H7 (cell line): ENCODE measurements at regions not wholly inside any gene's neighbourhood (a gene's known extent, or its start where the extent isn't known, plus 50 kb on each side); places are given as distances from the start of the nearest gene placed in this dataset.
A peak's percentile ranks its signal among the peaks of the same experiment; 100 is the strongest.

Experiments
- DNase-seq: peaks from one replicate; pipeline ENCODE4 v3.0.0; 2012
- H3K27me3 ChIP-seq: 2 replicates; pipeline ENCODE4 v1.6.0; 2011; ENCODE audit warnings: mild to moderate bottlenecking, low read length; ENCODE audit not compliant: control insufficient read depth, insufficient read depth
- H3K36me3 ChIP-seq: replicated peaks from 2 replicates; pipeline ENCODE4 v1.5.1; 2011; ENCODE audit warnings: low read length; ENCODE audit not compliant: control insufficient read depth, insufficient read depth
- H3K4me3 ChIP-seq: 2 replicates; pipeline ENCODE4 v1.5.1; 2011; ENCODE audit warnings: low read depth, mild to moderate bottlenecking, control low read depth, low read length, moderate library complexity; ENCODE audit not compliant: insufficient read depth

DNA sequence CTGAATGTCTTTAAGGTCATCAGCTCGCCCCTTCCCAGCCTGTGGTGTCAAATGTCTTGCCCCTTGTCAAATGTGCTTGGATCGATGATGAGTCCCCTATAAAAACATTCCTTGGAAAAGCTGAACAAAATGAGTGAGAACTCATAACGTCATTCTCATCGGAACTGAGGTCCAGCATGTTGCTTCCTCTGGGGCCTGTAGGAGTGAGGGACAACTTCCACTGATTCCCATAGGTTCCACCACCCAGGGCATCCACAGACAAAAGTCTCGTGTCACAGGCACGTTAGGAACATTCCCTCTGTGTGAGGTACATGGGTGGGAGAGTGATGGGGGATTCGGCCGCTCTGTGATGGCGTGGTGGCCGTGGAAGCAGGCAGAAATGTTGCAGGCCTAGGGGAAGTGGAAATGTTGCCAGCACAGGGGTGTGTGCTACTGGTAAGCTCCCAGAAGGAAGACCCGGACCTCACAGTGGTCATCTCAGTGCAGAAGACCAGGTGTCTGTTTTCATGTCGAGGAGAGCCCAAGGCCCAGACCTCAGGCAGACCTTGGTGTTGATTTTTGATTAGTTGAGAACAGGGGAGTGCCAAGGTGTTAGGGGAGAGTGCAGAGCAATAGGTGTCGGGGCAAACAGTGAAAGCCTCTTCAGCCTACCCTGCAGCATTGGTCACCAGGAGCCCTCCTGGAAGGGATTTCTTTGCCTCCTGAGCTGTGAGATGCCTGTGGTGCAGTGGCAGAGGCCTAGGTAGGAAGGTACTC, 96.8 kb downstream of the SNRPN start:
- DNase-seq, result no peak
- Histone ChIP-seq H3K27me3 (no peaks in the 10 kb centered on the region), H3K36me3 (peaks cover 66% of the 10 kb centered on the region), H3K4me3 (no peak overlapping the region)

DNA sequence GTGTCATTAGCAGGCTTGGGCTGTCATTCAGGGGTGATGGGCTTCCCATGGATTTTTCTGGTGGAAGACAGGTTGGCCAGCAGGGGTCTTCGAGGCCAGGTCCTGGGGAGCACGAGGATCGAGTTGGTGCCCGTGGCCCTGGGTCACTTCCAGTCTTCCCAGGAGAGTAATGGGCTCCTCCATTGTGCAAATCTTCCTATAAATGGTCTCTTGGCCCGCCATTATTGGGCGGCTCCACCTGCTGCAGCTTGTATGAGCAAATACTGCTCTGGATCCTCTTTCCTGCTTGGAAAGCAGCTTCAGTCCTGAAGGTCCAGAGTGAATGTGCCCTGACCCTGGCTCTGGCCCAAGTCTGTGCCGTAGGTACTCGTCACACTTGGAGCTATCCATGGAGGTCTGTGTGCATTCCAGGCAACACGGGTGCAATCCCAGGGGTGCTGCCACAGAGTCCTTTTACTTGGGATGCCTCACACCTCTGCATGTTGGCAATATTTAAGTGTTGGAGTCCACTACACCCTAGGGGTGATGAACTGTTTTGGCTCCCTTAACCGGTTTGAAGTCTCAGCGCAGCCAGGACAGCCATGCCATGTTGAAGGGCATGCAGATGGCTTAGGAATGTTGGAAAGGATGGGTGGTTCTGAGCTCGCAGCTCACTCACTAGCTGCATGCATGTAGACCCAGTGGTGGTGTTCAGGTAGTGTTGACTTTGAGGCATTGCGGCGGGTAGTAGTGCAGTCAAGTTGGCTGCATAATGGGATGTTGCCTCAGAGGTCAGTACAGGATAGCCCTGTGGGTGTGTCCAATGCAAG, 97.6 kb downstream of the SNRPN start:
- H3K36me3 ChIP-seq, result peaks cover 70% of the 10 kb centered on the region
- no peak overlapping the region for H3K4me3 ChIP-seq
- no peaks in the 10 kb centered on the region for H3K27me3 ChIP-seq
- no peak for DNase-seq

- Histone ChIP-seq H3K4me3 (no peak overlapping the region), H3K27me3 (no peaks in the 10 kb centered on the region), H3K36me3 (peaks cover 75% of the 10 kb centered on the region)
- DNase-seq, result no peak
Observed at GRCh38 chr15:25053000-25053815, 98.4 kb downstream of the SNRPN start.

DNA sequence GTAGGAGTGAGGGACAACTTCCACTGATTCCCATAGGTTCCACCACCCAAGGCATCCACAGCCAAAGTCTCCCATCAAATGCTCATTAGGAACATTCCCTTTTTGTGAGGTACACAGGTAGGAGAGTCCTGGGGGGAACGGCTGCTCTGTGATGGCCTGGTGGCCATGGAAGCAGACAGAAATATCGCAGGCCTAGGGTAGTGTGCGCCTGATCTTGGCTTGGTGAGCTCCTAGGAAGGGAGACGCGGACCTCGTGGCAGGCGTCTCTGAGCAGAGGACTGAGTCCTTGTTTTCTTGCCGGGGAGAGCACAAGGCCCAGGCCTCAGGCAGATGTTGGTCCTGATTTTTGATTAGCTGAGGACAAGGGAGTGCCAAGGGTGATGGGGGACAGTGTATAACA, 99.5 kb downstream of the SNRPN start:
- Histone ChIP-seq H3K27me3 (no peaks in the 10 kb centered on the region), H3K36me3 (peaks cover 83% of the 10 kb centered on the region), H3K4me3 (no peak overlapping the region)
- no peak for DNase-seq

DNA sequence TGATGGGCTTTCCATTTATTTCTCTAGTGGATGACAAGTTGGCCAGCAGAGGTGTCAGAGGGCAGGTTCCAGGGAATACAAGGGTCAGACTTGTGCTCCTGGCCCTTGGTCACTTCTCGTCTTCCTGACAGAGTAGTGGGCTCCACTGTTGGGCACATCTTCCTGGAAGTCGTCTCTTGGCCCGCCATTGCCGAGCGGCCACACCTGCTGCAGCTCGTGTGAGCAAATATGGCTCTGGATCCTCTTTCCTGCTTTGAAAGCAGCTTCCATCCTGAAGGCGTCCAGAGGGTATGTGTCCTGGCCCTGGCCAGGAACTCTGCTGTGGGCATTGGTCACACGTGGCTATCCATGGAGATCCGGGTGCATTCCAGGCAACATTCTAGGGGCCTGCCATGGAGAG, 100.2 kb downstream of the SNRPN start:
- no peak overlapping the region for H3K4me3 ChIP-seq
- H3K27me3 ChIP-seq, result no peaks in the 10 kb centered on the region
- H3K36me3 ChIP-seq, result peaks cover 88% of the 10 kb centered on the region
- DNase-seq, result no peak

- Histone ChIP-seq H3K36me3 (peaks cover 88% of the 10 kb centered on the region), H3K4me3 (no peak overlapping the region), H3K27me3 (no peaks in the 10 kb centered on the region)
- no peak for DNase-seq
Observed at GRCh38 chr15:25055356-25056068, 100.7 kb downstream of the SNRPN start.

- peak; percentile 46 for DNase-seq
- H3K27me3 ChIP-seq, result no peaks in the 10 kb centered on the region
- H3K36me3 ChIP-seq, result peaks cover 90% of the 10 kb centered on the region
- no peak overlapping the region for H3K4me3 ChIP-seq
Observed at GRCh38 chr15:25056484-25057425, 102.0 kb downstream of the SNRPN start.

DNA sequence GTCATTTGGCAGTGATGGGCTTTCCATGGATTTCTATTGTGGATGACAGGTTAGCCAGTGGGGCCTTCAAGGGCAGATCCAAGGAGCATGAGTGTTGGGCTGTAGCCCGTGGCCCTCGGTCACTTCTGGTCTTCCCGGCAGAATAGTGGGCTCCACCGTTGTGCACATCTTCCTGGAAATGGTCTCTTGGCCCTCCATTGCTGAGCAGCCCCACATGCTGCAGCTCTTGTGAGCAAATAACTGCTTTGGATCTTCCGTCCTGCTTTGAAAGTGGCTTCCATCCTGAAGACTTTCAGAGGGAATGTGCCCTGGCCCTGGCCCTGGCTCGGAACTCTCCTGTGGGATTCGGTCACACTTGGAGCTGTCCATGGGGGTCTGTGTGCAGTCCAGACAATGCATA, 102.8 kb downstream of the SNRPN start:
- peaks cover 88% of the 10 kb centered on the region for H3K36me3 ChIP-seq
- DNase-seq, result no peak
- no peak overlapping the region for H3K4me3 ChIP-seq
- H3K27me3 ChIP-seq, result no peaks in the 10 kb centered on the region

- DNase-seq, result no peak
- Histone ChIP-seq H3K36me3 (peaks cover 90% of the 10 kb centered on the region), H3K4me3 (no peak overlapping the region), H3K27me3 (no peaks in the 10 kb centered on the region)
Observed at GRCh38 chr15:25058080-25058785, 103.4 kb downstream of the SNRPN start.

DNA sequence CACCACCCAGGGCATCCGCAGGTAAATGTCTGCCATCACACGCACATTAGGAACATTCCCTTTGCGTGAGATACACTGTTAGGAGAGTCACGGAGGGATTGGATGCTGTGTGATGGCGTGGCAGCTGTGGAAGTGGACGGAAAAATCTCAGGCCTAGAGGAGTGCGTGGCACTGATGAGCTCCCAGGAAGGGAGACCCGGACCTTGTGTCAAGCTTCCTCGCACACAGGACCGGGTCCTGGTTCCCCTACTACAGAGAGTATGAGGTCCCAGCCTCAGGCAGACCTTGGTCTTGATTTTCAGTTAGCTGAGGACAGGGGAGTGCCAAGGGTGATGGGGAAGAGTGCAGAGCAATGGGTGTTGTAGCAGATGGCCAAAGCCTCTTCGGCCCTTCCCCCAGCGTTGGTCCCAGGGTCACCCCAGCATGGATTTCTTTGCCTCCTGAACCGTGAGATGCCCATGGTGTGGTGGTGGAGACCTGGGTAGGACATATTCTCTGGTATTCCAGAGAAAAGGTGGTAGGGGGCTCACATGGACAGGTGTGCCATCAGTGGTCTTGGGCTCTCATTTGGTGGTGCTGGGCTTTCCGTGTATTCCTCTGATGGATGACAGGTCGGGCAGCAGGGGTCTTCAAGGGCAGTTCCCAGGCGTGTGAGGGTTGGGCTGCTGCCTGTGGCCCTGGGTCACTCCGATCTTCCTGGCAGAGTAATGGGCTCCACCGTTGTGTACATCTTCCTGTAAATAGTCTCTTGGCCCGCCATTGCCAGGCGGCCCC, 105.1 kb downstream of the SNRPN start:
- peaks cover 93% of the 10 kb centered on the region for H3K36me3 ChIP-seq
- H3K4me3 ChIP-seq, result no peak overlapping the region
- DNase-seq, result no peak
- no peaks in the 10 kb centered on the region for H3K27me3 ChIP-seq

GRCh38 chr15:25060472-25060803, 105.7 kb downstream of the SNRPN start:
- no peak for DNase-seq
- Histone ChIP-seq H3K4me3 (no peak overlapping the region), H3K36me3 (peaks cover 93% of the 10 kb centered on the region), H3K27me3 (no peaks in the 10 kb centered on the region)

DNA sequence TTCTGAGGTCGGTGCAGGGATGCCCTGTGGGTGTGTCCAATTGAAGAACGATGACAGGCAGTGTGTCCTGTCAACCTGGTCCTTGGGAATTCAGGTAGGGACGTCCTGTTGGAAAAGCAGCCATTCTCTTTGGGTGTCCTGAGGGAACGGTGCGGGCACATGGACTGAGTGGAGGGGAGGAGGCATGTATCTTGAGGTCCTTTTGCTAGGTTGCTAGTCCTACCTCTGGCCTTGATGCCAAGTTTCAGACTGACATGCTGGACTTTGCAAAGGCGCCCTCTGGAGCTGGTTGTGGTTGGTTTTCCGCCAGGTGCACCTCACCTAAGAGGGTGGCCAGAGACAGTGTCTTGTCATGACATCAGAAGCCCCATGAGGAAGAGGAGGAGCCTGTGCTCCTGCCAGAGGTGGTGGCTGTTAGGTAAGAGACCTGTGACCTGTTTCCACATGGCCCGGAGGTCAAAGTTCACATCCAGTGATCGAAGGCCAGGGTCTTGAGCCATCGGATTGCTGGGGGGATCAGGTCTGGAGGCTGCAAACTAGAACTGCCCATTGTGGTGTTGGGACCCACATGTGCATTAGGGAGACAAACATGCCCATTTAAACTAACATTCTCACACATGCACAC, 106.3 kb downstream of the SNRPN start:
- Histone ChIP-seq H3K27me3 (no peaks in the 10 kb centered on the region), H3K36me3 (peaks cover 93% of the 10 kb centered on the region), H3K4me3 (no peak overlapping the region)
- DNase-seq, result no peak
